ENCODE measurements at regions not wholly inside any gene's neighbourhood (a gene's known extent, or its start where the extent isn't known, plus 50 kb on each side); places are given as distances from the start of the nearest gene placed in this dataset.

GRCh38 chr12:91381309-91381804 lies 198.7 kb upstream of the DCN start:
- Mint-ChIP-seq H3K4me1 (ENCODE audit: low read depth) (peaks cover 6% of the 10 kb centered on the region), H3K4me3 (peak overlapping the region; percentile 73), H3K9me3 (no peaks in the 10 kb centered on the region), H3K36me3 (ENCODE audit: low read depth) (no peaks in the 10 kb centered on the region), H3K27ac (no peak overlapping the region), H3K27me3 (ENCODE audit: low read depth) (peaks cover 10% of the 10 kb centered on the region)
- no peak for DNase-seq (ENCODE audit: low spot score)

DNA sequence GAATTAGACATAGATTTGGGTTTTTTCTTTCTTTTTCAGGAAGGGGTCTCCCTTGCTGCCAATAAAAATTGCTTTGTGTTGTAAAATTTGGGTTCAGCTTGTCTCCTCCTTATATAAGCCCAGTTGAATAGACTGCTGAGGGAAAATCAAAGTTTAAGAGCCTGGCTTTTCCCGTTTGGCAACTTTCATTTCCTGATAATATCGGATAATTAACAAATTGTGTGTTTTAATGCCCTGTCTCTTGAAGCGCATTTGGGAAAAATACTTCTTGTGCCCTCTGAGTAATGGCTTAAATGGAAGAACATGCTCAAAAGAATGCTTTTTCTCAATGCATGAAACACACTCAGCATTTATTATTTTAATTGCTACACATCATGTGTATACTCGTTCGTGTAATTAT lies 198.0 kb upstream of the DCN start:
- Mint-ChIP-seq H3K4me1 (ENCODE audit: low read depth) (peaks cover 6% of the 10 kb centered on the region), H3K27ac (no peak overlapping the region), H3K36me3 (ENCODE audit: low read depth) (no peaks in the 10 kb centered on the region), H3K27me3 (ENCODE audit: low read depth) (peaks cover 6% of the 10 kb centered on the region), H3K4me3 (no peak overlapping the region), H3K9me3 (no peaks in the 10 kb centered on the region)
- DNase-seq (ENCODE audit: low spot score), result no peak

DNA sequence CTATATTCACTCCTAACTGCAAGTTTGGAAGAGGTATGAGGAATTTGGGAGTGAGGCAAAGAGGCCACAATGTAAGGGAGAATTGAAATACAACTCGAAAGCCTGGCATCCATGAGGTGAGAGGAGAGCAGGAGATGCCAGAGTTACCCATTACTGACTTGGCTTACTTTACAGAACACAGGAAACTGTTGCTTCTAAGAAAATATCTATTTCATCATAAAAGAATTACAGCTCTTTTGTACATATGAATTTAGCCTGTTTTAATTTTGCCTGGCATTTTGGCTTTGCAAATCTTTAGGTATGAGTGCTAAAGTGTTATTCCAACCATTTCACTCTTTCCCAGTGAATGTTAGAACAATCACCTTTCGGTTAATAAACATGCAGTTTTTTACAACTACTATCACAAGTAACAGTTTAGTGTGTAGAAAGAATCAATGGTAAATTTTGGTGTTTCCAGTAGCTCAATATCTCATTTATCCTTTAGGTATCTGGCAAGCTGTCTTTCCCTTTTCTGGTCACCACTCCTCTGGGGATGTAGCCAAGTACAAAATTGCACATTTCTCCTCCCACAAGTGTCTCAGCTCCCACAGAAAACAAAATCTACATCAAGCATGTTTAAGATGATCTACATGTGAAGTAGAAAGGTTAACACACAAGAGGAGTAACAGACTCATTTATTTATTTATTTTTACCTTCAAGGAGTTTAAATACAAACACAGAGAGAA lies 196.6 kb upstream of the DCN start:
- H3K4me3 Mint-ChIP-seq, result no peak overlapping the region
- no peak overlapping the region for H3K27ac Mint-ChIP-seq
- H3K4me1 Mint-ChIP-seq (ENCODE audit: low read depth), result peaks cover 6% of the 10 kb centered on the region
- DNase-seq (ENCODE audit: low spot score), result no peak
- no peaks in the 10 kb centered on the region for H3K9me3 Mint-ChIP-seq
- no peaks in the 10 kb centered on the region for H3K36me3 Mint-ChIP-seq (ENCODE audit: low read depth)
- peaks cover 6% of the 10 kb centered on the region for H3K27me3 Mint-ChIP-seq (ENCODE audit: low read depth)

DNA sequence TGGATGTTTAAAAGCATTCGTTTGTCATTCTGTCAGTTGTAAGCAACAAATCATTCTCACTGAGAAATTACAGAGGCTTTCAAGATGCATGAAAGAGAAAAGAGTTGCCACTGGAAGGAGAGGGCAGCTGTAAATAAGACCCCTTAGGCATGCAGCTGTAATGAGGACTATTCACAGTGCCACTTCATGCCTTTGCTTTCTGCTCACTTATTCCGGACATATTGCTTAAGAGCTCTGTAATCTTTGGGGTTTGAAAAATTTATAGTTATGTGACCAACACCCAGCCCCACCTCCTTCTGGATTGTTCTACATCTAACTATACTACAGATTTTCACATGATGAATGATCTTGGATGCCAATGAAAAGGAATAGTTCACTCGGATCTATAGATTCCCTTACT lies 194.8 kb upstream of the DCN start:
- H3K4me1 Mint-ChIP-seq (ENCODE audit: low read depth), result peaks cover 6% of the 10 kb centered on the region
- peaks cover 6% of the 10 kb centered on the region for H3K27me3 Mint-ChIP-seq (ENCODE audit: low read depth)
- H3K27ac Mint-ChIP-seq, result no peak overlapping the region

GRCh38 chr12:91373086-91373485 lies 190.5 kb upstream of the DCN start:
- Mint-ChIP-seq H3K36me3 (ENCODE audit: low read depth) (no peaks in the 10 kb centered on the region), H3K27ac (no peak overlapping the region), H3K27me3 (ENCODE audit: low read depth) (peaks cover 2% of the 10 kb centered on the region), H3K4me3 (no peak overlapping the region), H3K9me3 (no peaks in the 10 kb centered on the region), H3K4me1 (ENCODE audit: low read depth) (no peaks in the 10 kb centered on the region)
- DNase-seq (ENCODE audit: low spot score), result no peak

More for the DNA sequence above, 194.8 kb upstream of the DCN start:
- Mint-ChIP-seq H3K4me3 (no peak overlapping the region), H3K36me3 (ENCODE audit: low read depth) (no peaks in the 10 kb centered on the region), H3K9me3 (no peaks in the 10 kb centered on the region)
- no peak for DNase-seq (ENCODE audit: low spot score)

DNA sequence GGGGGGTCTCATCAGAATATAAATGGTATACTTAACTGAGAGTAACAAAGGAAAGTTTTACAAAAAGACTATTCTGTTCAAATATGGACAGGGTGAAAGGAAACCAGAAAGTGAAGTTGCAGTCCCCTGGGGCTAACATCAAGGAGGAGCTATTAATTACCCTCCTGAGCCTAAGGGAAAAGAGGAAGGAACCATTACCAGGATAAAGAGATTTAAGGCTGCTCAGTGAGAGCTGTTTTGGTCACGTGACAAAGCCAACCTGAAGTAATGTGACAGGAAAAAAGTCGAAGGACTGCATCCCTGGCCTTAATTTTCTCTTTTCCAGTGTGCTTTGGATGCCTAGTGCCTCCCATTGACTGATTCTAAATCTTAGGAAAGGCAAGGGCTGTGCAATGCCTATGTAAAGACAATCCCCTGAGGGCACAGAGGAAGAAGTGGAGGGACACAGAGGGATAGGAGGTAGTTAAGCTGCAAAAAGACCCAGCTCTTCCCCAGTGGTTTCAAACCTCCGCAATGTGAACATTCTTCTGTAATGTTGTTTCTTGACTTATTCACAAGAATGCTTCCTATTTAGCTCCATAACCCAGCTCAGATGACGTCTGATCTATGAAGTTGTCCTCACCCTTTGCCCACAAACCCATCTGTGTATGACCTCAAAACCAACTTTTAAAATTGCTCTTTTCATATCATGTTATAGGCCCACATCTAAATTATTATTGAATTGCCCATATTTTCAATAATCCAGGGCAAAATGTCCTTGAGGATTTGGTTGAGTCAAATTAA lies 187.7 kb upstream of the DCN start:
- Mint-ChIP-seq H3K4me1 (ENCODE audit: low read depth) (no peaks in the 10 kb centered on the region), H3K27me3 (ENCODE audit: low read depth) (peaks cover 2% of the 10 kb centered on the region), H3K27ac (no peak overlapping the region), H3K36me3 (ENCODE audit: low read depth) (no peaks in the 10 kb centered on the region), H3K4me3 (no peak overlapping the region), H3K9me3 (no peaks in the 10 kb centered on the region)
- DNase-seq (ENCODE audit: low spot score), result no peak

GRCh38 chr12:91368613-91369012 lies 186.0 kb upstream of the DCN start:
- no peaks in the 10 kb centered on the region for H3K36me3 Mint-ChIP-seq (ENCODE audit: low read depth)
- no peaks in the 10 kb centered on the region for H3K9me3 Mint-ChIP-seq
- no peak overlapping the region for H3K27ac Mint-ChIP-seq
- peaks cover 2% of the 10 kb centered on the region for H3K27me3 Mint-ChIP-seq (ENCODE audit: low read depth)
- H3K4me1 Mint-ChIP-seq (ENCODE audit: low read depth), result no peaks in the 10 kb centered on the region
- DNase-seq (ENCODE audit: low spot score), result no peak
- no peak overlapping the region for H3K4me3 Mint-ChIP-seq

GRCh38 chr12:91367234-91367849 lies 184.7 kb upstream of the DCN start:
- Mint-ChIP-seq H3K27me3 (ENCODE audit: low read depth) (peaks cover 3% of the 10 kb centered on the region), H3K4me1 (ENCODE audit: low read depth) (peaks cover under 1% of the 10 kb centered on the region), H3K4me3 (no peak overlapping the region), H3K36me3 (ENCODE audit: low read depth) (no peaks in the 10 kb centered on the region), H3K9me3 (no peaks in the 10 kb centered on the region), H3K27ac (no peak overlapping the region)
- no peak for DNase-seq (ENCODE audit: low spot score)

GRCh38 chr12:91364471-91365184 lies 182.0 kb upstream of the DCN start:
- Mint-ChIP-seq H3K4me1 (ENCODE audit: low read depth) (peaks cover 5% of the 10 kb centered on the region), H3K27ac (no peak overlapping the region), H3K36me3 (ENCODE audit: low read depth) (no peaks in the 10 kb centered on the region), H3K9me3 (no peaks in the 10 kb centered on the region), H3K4me3 (no peak overlapping the region), H3K27me3 (ENCODE audit: low read depth) (peaks cover 4% of the 10 kb centered on the region)
- DNase-seq (ENCODE audit: low spot score), result no peak

DNA sequence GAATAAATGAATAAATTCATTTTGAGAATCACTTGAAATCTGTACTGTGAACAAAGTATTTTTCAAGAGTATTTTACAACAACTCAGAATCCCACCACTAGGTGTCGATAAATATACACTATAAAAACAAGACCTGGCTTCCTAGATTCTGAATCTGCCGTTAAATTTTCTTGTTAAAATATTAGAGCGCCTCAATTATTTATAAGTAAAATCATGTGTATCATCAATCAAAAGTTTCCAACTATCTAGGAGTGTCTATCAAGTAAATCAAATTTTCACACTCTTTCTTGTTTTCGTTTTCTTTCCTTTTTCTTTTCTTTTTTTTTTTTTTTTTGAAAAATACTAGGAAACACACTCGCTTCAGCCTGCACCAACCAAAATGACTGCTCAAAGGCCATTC lies 179.2 kb upstream of the DCN start:
- Mint-ChIP-seq H3K9me3 (no peaks in the 10 kb centered on the region), H3K4me1 (ENCODE audit: low read depth) (peaks cover 5% of the 10 kb centered on the region), H3K36me3 (ENCODE audit: low read depth) (no peaks in the 10 kb centered on the region), H3K27me3 (ENCODE audit: low read depth) (peaks cover 9% of the 10 kb centered on the region), H3K4me3 (no peak overlapping the region), H3K27ac (no peak overlapping the region)
- DNase-seq (ENCODE audit: low spot score), result no peak

GRCh38 chr12:91357381-91357780 lies 174.8 kb upstream of the DCN start:
- no peak for DNase-seq (ENCODE audit: low spot score)
- Mint-ChIP-seq H3K27me3 (ENCODE audit: low read depth) (peaks cover 20% of the 10 kb centered on the region), H3K36me3 (ENCODE audit: low read depth) (no peaks in the 10 kb centered on the region), H3K9me3 (no peaks in the 10 kb centered on the region), H3K4me3 (no peak overlapping the region), H3K4me1 (ENCODE audit: low read depth) (peaks cover 5% of the 10 kb centered on the region), H3K27ac (no peak overlapping the region)

GRCh38 chr12:91356405-91356804 lies 173.8 kb upstream of the DCN start:
- no peak overlapping the region for H3K27ac Mint-ChIP-seq
- no peaks in the 10 kb centered on the region for H3K4me1 Mint-ChIP-seq (ENCODE audit: low read depth)
- H3K4me3 Mint-ChIP-seq, result no peak overlapping the region

GRCh38 chr12:91355150-91356006 lies 172.8 kb upstream of the DCN start:
- no peaks in the 10 kb centered on the region for H3K36me3 Mint-ChIP-seq (ENCODE audit: low read depth)
- no peak for DNase-seq (ENCODE audit: low spot score)
- H3K4me1 Mint-ChIP-seq (ENCODE audit: low read depth), result no peaks in the 10 kb centered on the region
- H3K27ac Mint-ChIP-seq, result no peak overlapping the region
- H3K27me3 Mint-ChIP-seq (ENCODE audit: low read depth), result peaks cover 17% of the 10 kb centered on the region
- no peak overlapping the region for H3K4me3 Mint-ChIP-seq
- H3K9me3 Mint-ChIP-seq, result no peaks in the 10 kb centered on the region

More at GRCh38 chr12:91356405-91356804, 173.8 kb upstream of the DCN start:
- Mint-ChIP-seq H3K36me3 (ENCODE audit: low read depth) (no peaks in the 10 kb centered on the region), H3K9me3 (no peaks in the 10 kb centered on the region), H3K27me3 (ENCODE audit: low read depth) (peaks cover 17% of the 10 kb centered on the region)
- DNase-seq (ENCODE audit: low spot score), result no peak

Measured in T-helper 2 cell treated with Interferon-gamma antibody and Interleukin-4, amounts not matched to agents 5 μg/mL and 100 μg/mL, for 36 hours (primary cell).